Neutrophil (primary cell): ENCODE measurements at regions not wholly inside any gene's neighbourhood (a gene's known extent, or its start where the extent isn't known, plus 50 kb on each side); places are given as distances from the start of the nearest gene placed in this dataset.

Experiments
- H3K27ac ChIP-seq: fragments of 200-600 bp; sonication (generic); 2 replicates; pipeline ENCODE4 v1.5.1; 2016; ENCODE audit warnings: mild to moderate bottlenecking, moderate library complexity
- H3K27me3 ChIP-seq: fragments of 200-600 bp; sonication (generic); 2 replicates; pipeline ENCODE4 v1.6.0; 2016; ENCODE audit warnings: mild to moderate bottlenecking
- H3K36me3 ChIP-seq: fragments of 200-600 bp; sonication (generic); 2 replicates; pipeline ENCODE4 v1.5.1; 2017
- H3K4me1 ChIP-seq, 2 experiments: fragments of 200-600 bp in 1 of 2; sonication (generic) in 1 of 2; 1 replicate in 1 of 2; 2 replicates in 1 of 2; pipeline versions ENCODE4 v1.5.1 to v1.6.1; 2013 to 2016; ENCODE audit warnings: low read depth in 1 of 2, low read length in 1 of 2, mild to moderate bottlenecking in 1 of 2, moderate library complexity in 1 of 2; ENCODE audit not compliant: control insufficient read depth in 1 of 2, insufficient read depth in 1 of 2
- H3K4me3 ChIP-seq, 2 experiments: fragments of 200-600 bp in 1 of 2; sonication (generic) in 1 of 2; 1 replicate in 1 of 2; 2 replicates in 1 of 2; pipeline ENCODE4 v1.5.1; 2013 to 2016; ENCODE audit warnings: low read depth in 1 of 2, low read length in 1 of 2, mild to moderate bottlenecking in 1 of 2, moderate library complexity in 1 of 2
- H3K9me3 ChIP-seq: fragments of 200-600 bp; sonication (generic); 2 replicates; pipeline ENCODE4 v1.5.1; 2016
- CTCF ChIP-seq: fragments of 200-600 bp; sonication (generic); IDR thresholded peaks from 2 replicates; pipeline ENCODE4 v1.5.1; 2016; ENCODE audit warnings: antibody characterized with exemption

GRCh38 chr2:198259496-198259895, 455.1 kb downstream of the PLCL1 start:
- Histone ChIP-seq H3K4me1 (no peaks in the 10 kb centered on the region), H3K36me3 (no peaks in the 10 kb centered on the region), H3K4me3 (no peak overlapping the region), H3K9me3 (no peaks in the 10 kb centered on the region), H3K27ac (no peak overlapping the region), H3K27me3 (peaks cover 24% of the 10 kb centered on the region)
- TF ChIP-seq CTCF = no peak

GRCh38 chr2:198254536-198255090, 450.2 kb downstream of the PLCL1 start:
- no peaks in the 10 kb centered on the region for H3K36me3 ChIP-seq
- no peaks in the 10 kb centered on the region for H3K9me3 ChIP-seq
- H3K4me3 ChIP-seq = no peak overlapping the region
- H3K4me1 ChIP-seq = no peaks in the 10 kb centered on the region
- H3K27me3 ChIP-seq = peaks cover 41% of the 10 kb centered on the region
- no peak overlapping the region for H3K27ac ChIP-seq
- TF ChIP-seq CTCF = no peak

GRCh38 chr2:198253995-198254394, 449.6 kb downstream of the PLCL1 start:
- Histone ChIP-seq H3K27ac (no peak overlapping the region), H3K27me3 (peaks cover 35% of the 10 kb centered on the region), H3K4me3 (no peak overlapping the region), H3K36me3 (no peaks in the 10 kb centered on the region), H3K9me3 (no peaks in the 10 kb centered on the region), H3K4me1 (no peaks in the 10 kb centered on the region)
- TF ChIP-seq CTCF = no peak

GRCh38 chr2:198252472-198252871, 448.1 kb downstream of the PLCL1 start:
- Histone ChIP-seq H3K4me3 (no peak overlapping the region), H3K27me3 (peaks cover 33% of the 10 kb centered on the region), H3K27ac (no peak overlapping the region), H3K9me3 (no peaks in the 10 kb centered on the region), H3K4me1 (no peaks in the 10 kb centered on the region), H3K36me3 (no peaks in the 10 kb centered on the region)
- no peak for TF ChIP-seq CTCF

- Histone ChIP-seq H3K4me3 (no peak overlapping the region), H3K4me1 (no peaks in the 10 kb centered on the region), H3K9me3 (no peaks in the 10 kb centered on the region), H3K27me3 (no peaks in the 10 kb centered on the region), H3K27ac (no peak overlapping the region), H3K36me3 (no peaks in the 10 kb centered on the region)
- no peak for TF ChIP-seq CTCF
These were observed 437.7 kb downstream of the PLCL1 start for GRCh38 chr2:198242093-198242492.

- no peaks in the 10 kb centered on the region for H3K9me3 ChIP-seq
These were observed 434.0 kb downstream of the PLCL1 start for GRCh38 chr2:198238429-198238828.

More at GRCh38 chr2:198238429-198238828, 434.0 kb downstream of the PLCL1 start:
- Histone ChIP-seq H3K27me3 (no peaks in the 10 kb centered on the region), H3K36me3 (no peaks in the 10 kb centered on the region), H3K27ac (no peak overlapping the region), H3K4me1 (no peaks in the 10 kb centered on the region), H3K4me3 (no peak overlapping the region)
- no peak for TF ChIP-seq CTCF
